ENCODE measurements at regions not wholly inside any gene's neighbourhood (a gene's known extent, or its start where the extent isn't known, plus 50 kb on each side); places are given as distances from the start of the nearest gene placed in this dataset.

DNA sequence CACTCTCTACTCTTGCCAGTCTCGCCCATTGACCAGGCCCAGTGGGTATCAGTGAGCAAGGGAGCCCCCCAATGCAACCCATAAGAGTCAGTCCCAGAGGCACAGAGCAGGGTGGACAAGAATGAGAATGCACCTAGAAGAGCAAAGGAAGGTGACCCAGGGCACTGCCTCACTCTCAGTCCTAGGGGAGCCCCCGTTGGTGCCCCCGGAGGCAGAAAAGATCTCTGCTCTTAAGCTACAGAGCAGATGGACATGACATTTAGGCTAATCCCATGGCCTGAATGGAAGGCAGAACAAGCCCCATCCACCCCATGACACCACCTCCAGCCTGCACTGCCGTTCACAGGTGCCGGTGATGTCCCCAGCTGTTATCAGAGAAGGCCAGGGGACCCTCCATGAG lies 50.7 kb upstream of the PLEKHG1 start:
- TF ChIP-seq, protein P1, sequence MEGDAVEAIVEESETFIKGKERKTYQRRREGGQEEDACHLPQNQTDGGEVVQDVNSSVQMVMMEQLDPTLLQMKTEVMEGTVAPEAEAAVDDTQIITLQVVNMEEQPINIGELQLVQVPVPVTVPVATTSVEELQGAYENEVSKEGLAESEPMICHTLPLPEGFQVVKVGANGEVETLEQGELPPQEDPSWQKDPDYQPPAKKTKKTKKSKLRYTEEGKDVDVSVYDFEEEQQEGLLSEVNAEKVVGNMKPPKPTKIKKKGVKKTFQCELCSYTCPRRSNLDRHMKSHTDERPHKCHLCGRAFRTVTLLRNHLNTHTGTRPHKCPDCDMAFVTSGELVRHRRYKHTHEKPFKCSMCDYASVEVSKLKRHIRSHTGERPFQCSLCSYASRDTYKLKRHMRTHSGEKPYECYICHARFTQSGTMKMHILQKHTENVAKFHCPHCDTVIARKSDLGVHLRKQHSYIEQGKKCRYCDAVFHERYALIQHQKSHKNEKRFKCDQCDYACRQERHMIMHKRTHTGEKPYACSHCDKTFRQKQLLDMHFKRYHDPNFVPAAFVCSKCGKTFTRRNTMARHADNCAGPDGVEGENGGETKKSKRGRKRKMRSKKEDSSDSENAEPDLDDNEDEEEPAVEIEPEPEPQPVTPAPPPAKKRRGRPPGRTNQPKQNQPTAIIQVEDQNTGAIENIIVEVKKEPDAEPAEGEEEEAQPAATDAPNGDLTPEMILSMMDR (IDR thresholded peaks at IDR 0.05), result no peak
- Histone ChIP-seq H3K27ac (no peak overlapping the region), H3K4me3 (no peak overlapping the region), H3K4me1 (ENCODE audit: control insufficient read depth in 1 of 2, low read depth in 2 of 2) (no peaks in the 10 kb centered on the region), H3K9me3 (no peaks in the 10 kb centered on the region), H3K27me3 (replicated peaks; ENCODE audit: insufficient read depth) (no peaks in the 10 kb centered on the region), H3K36me3 (no peaks in the 10 kb centered on the region)
- DNase-seq (ENCODE audit: low spot score) (no peak), ATAC-seq (ENCODE audit: insufficient number of reproducible peaks, low FRiP score, low read depth) (no peak)

DNA sequence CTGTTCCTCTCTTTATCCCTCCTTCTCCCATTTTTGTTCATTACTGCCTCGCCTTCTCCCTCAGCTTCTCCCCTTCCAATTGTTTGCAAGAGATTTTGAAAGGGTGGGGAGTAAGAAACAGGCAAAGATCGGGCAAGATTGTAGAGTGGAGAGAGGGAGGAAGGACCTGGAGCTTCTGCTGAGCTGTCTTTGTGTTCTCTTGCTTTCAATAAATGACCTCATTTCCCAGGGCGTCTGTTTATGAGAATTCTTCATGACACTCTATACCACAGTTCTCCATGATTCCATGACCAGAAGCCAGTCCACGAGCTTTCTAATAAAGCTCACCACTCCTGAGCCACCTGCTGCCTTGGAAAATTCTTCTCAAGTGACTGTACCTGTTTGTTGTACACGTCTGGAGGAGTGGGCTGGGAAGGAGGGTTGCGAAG lies 50.0 kb upstream of the PLEKHG1 start:
- H3K4me1 ChIP-seq (ENCODE audit: control insufficient read depth in 1 of 2, low read depth in 2 of 2), result no peaks in the 10 kb centered on the region
- TF ChIP-seq, protein P1 (IDR thresholded peaks at IDR 0.05), result no peak
- no peak overlapping the region for H3K27ac ChIP-seq
- DNase-seq (ENCODE audit: low spot score) (no peak), ATAC-seq (ENCODE audit: insufficient number of reproducible peaks, low FRiP score, low read depth) (no peak)
- H3K36me3 ChIP-seq, result no peaks in the 10 kb centered on the region
- H3K4me3 ChIP-seq, result no peak overlapping the region
- no peaks in the 10 kb centered on the region for H3K27me3 ChIP-seq (replicated peaks; ENCODE audit: insufficient read depth)
- H3K9me3 ChIP-seq, result no peaks in the 10 kb centered on the region
